Nephron (organoid): ENCODE measurements at regions not wholly inside any gene's neighbourhood (a gene's known extent, or its start where the extent isn't known, plus 50 kb on each side); places are given as distances from the start of the nearest gene placed in this dataset.
"Not testable (repeated sequence)": the region's sequence is repeated elsewhere in the genome, so short reads cannot be mapped to it uniquely, and the experiment has no call there.

Experiments
- H3K27ac Mint-ChIP-seq, 3 experiments: 2 replicates each; pipeline ENCODE4 v1.8.0; 2020; ENCODE audit warnings: mixed read lengths in 3 of 3, mild to moderate bottlenecking in 2 of 3, moderate library complexity in 1 of 3
- H3K27me3 Mint-ChIP-seq: 2 replicates; pipeline ENCODE4 v1.8.0; 2021; ENCODE audit warnings: low read depth, mild to moderate bottlenecking, moderate library complexity, mixed read lengths
- H3K36me3 Mint-ChIP-seq: 2 replicates; pipeline ENCODE4 v1.8.0; 2020; ENCODE audit warnings: low read depth, mixed read lengths
- H3K4me1 Mint-ChIP-seq: 2 replicates; pipeline ENCODE4 v1.8.0; 2020; ENCODE audit warnings: mixed read lengths
- H3K4me3 Mint-ChIP-seq, 3 experiments: 2 replicates each; pipeline ENCODE4 v1.8.0; 2020; ENCODE audit warnings: mild to moderate bottlenecking in 3 of 3, mixed read lengths in 3 of 3, moderate library complexity in 2 of 3
- H3K9me3 Mint-ChIP-seq: 2 replicates; pipeline ENCODE4 v1.8.0; 2020; ENCODE audit warnings: mixed read lengths
- TF ChIP-seq, protein P1 (sequence below), 3 experiments: fragments of 200-600 bp; sonication (generic); IDR thresholded peaks; one replicate each; pipeline ENCODE4 v1.5.0; 2021; ENCODE audit warnings: antibody characterized with exemption in 3 of 3; ENCODE audit not compliant: unreplicated experiment in 3 of 3

DNA sequence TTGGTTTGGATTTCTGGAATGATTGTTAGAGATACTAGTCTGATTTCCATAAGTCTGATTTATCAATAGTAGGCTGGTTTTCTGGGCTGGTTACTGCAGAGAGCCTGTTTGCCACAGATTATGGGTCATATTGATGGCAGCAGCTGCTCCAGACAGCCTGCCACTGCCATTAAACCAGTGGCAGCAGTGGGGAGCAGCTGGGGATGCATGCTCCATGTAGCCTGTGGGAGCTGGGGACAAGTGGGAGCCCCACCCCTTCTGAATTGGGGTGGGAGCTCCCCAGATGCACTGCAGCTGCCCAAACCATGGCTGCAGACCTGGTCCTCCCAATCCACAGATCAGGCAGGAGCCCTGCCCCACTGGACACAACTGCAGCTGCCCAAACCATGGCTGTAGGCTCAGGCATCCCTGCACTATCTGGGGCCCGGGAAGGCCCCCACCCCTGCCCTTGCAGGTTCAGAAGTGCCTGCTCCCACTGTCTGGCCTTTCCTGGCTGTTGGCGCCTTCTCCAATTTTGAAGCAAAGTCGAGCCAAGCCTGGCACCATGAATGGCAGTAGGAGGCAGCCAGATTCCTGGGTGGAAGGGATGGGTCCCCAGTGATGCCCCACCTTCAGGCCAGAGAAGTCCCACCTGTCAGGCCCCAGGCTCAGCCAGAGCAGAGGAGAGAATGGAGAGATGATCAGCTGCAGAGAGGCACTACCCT lies 402.9 kb upstream of the TYRP1 start:
- no peaks in the 10 kb centered on the region for H3K4me1 Mint-ChIP-seq
- no peak overlapping the region for H3K4me3 Mint-ChIP-seq
- no peaks in the 10 kb centered on the region for H3K36me3 Mint-ChIP-seq
- no peaks in the 10 kb centered on the region for H3K9me3 Mint-ChIP-seq
- TF ChIP-seq, protein P1, sequence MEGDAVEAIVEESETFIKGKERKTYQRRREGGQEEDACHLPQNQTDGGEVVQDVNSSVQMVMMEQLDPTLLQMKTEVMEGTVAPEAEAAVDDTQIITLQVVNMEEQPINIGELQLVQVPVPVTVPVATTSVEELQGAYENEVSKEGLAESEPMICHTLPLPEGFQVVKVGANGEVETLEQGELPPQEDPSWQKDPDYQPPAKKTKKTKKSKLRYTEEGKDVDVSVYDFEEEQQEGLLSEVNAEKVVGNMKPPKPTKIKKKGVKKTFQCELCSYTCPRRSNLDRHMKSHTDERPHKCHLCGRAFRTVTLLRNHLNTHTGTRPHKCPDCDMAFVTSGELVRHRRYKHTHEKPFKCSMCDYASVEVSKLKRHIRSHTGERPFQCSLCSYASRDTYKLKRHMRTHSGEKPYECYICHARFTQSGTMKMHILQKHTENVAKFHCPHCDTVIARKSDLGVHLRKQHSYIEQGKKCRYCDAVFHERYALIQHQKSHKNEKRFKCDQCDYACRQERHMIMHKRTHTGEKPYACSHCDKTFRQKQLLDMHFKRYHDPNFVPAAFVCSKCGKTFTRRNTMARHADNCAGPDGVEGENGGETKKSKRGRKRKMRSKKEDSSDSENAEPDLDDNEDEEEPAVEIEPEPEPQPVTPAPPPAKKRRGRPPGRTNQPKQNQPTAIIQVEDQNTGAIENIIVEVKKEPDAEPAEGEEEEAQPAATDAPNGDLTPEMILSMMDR (IDR thresholded peaks at IDR 0.05; ENCODE audit: unreplicated experiment in 3 of 3): no peak
- H3K27ac Mint-ChIP-seq: no peak overlapping the region
- no peaks in the 10 kb centered on the region for H3K27me3 Mint-ChIP-seq

DNA sequence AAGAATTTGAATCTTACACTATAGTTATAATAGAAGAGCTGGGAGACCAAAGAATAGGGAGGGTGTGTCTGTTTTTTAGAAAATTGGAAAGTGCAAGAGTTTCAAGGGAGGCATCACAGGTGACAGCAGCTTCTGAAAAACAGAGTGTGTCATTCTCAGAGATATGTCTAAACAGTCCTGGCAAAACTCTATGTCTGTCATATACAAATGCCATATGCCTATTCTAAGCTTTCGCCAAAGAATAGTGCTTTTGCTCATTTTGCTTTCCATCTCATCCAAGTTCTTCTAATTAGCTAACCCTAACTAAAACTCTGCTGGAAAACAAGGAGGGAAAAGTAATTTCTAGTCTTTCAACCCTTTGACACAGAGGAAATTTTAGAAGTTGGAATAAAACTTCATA lies 388.0 kb upstream of the TYRP1 start:
- Mint-ChIP-seq H3K4me1 (no peaks in the 10 kb centered on the region), H3K36me3 (no peaks in the 10 kb centered on the region), H3K27me3 (no peaks in the 10 kb centered on the region), H3K4me3 (no peak overlapping the region), H3K9me3 (peaks cover 8% of the 10 kb centered on the region), H3K27ac (no peak overlapping the region)
- TF ChIP-seq, protein P1 (IDR thresholded peaks at IDR 0.05; ENCODE audit: unreplicated experiment in 3 of 3): no peak

DNA sequence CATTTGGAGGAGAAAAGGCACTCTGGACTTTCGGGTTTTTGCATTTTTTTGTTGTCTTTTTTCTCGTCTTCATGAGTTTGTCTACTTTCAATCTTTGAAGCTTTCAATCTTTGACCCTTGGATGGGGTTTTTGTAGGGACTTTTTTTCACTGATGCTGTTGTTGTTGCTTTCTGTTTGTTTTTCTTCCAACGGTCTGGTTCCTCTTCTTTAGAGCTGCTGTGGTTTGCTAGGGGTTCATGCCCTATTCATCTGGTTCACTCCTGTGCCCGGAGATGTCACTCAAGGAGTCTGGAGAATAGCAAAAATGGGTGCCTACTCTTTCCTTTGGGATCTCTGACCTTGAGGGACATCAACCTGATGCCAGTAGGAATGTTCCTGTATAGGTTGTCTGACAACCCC lies 378.6 kb upstream of the TYRP1 start:
- TF ChIP-seq, protein P1 (IDR thresholded peaks at IDR 0.05; ENCODE audit: unreplicated experiment in 3 of 3): no peak
- H3K27ac Mint-ChIP-seq: no peak overlapping the region

GRCh38 chr9:12318732-12319685 lies 374.2 kb upstream of the TYRP1 start:
- Mint-ChIP-seq H3K36me3 (no peaks in the 10 kb centered on the region), H3K9me3 (peaks cover 8% of the 10 kb centered on the region), H3K4me1 (no peaks in the 10 kb centered on the region), H3K4me3 (no peak overlapping the region), H3K27me3 (peaks cover 5% of the 10 kb centered on the region), H3K27ac (no peak overlapping the region)
- TF ChIP-seq, protein P1 (IDR thresholded peaks at IDR 0.05; ENCODE audit: unreplicated experiment in 3 of 3): no peak

More for the DNA sequence above, 378.6 kb upstream of the TYRP1 start:
- peaks cover 41% of the 10 kb centered on the region for H3K9me3 Mint-ChIP-seq
- no peaks in the 10 kb centered on the region for H3K36me3 Mint-ChIP-seq
- H3K4me3 Mint-ChIP-seq: no peak overlapping the region
- H3K27me3 Mint-ChIP-seq: no peaks in the 10 kb centered on the region
- H3K4me1 Mint-ChIP-seq: no peaks in the 10 kb centered on the region

DNA sequence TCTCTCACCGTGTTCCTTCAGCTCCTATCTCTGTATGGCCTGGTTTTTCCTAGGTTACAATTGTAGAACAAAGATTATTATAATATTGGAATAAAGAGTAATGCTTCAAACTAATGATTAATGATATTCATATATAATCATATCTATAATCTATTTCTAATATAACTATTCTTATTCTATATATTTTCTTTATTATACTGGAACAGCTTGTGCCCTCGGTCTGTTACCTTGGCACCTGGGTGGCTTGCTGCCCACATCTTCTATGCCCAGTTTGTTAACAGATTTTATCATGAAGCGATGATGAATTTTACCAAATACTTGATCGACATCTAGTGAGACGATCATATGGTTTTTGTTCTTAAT lies 363.6 kb upstream of the TYRP1 start:
- H3K4me1 Mint-ChIP-seq: no peaks in the 10 kb centered on the region
- peaks cover 3% of the 10 kb centered on the region for H3K9me3 Mint-ChIP-seq
- no peak overlapping the region for H3K4me3 Mint-ChIP-seq

DNA sequence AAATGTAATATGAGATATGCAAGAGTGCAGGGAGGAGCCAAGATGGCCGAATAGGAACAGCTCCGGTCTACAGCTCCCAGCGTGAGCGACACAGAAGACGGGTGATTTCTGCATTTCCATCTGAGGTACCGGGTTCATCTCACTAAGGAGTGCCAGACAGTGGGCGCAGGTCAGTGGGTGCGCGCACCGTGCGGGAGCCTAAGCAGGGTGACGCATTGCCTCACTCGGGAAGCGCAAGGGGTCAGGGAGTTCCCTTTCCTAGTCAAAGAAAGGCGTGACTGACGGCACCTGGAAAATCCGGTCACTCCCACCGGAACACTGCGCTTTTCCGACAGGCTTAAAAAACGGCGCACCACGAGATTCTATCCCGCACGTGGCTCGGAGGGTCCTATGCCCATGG lies 359.2 kb upstream of the TYRP1 start:
- H3K27me3 Mint-ChIP-seq: not testable (repeated sequence)

More for the DNA sequence above, 363.6 kb upstream of the TYRP1 start:
- no peaks in the 10 kb centered on the region for H3K36me3 Mint-ChIP-seq
- H3K27ac Mint-ChIP-seq: no peak overlapping the region
- TF ChIP-seq, protein P1 (IDR thresholded peaks at IDR 0.05; ENCODE audit: unreplicated experiment in 3 of 3): no peak
- H3K27me3 Mint-ChIP-seq: no peaks in the 10 kb centered on the region

More for the DNA sequence above, 359.2 kb upstream of the TYRP1 start:
- not testable (repeated sequence) for H3K4me1 Mint-ChIP-seq, H3K36me3 Mint-ChIP-seq, H3K27ac Mint-ChIP-seq, H3K9me3 Mint-ChIP-seq
- peak overlapping the region in 1 of 3 experiments; percentile 23 for H3K4me3 Mint-ChIP-seq
